CD4-positive, alpha-beta T cell treated with Interferon gamma for 1 hour (primary cell): ENCODE measurements at regions not wholly inside any gene's neighbourhood (a gene's known extent, or its start where the extent isn't known, plus 50 kb on each side); places are given as distances from the start of the nearest gene placed in this dataset.

Source experiments
- DNase-seq: peaks from one replicate; pipeline ENCODE4 v3.0.0-alpha.2; 2020

DNA sequence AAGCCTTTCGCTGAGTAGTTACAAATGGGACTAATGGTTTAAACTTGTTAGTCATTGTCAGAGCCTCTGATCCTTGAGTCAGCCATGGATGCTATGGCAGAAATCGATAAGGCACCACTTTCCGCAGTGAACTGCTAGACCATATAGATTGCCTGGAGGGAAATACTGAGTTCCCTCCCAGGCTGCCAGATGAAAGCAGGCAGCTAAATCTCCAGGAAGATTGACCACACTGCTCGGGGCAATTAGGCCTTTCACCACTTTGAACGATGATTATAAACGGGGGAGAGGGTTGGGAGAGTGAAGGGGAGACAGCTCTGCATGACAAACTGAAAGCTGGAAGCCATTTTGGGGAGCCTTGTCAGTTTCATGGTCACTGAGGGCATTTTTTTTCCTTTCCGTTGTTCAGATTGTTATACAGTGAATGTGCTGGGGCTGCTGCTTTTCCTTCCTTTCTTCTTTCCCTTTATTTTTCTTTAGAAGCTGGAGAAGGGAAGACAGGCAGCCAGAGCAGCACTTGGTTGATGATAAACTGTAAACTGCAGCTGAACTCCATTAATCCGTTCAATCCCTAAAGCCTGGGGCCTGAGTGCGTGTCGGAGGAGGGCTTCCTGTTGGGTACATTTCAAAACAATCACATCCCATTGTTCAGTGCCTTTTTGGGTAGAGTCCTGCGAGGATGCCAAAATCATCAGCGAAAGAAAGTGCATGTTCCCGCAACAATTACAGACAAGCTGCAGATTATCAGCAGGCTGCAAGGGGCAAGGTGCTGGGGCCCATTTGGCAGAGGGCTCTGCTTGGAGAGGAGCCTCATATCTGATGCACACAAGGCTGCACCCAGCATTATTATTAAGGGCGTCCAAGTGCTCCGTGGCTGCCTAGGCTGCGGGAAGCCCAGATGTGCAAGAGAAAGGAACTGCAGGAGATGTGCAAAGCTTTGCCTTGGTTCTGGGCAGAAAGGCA, 308.4 kb downstream of the PSAT1 start:
- no peak for DNase-seq

DNA sequence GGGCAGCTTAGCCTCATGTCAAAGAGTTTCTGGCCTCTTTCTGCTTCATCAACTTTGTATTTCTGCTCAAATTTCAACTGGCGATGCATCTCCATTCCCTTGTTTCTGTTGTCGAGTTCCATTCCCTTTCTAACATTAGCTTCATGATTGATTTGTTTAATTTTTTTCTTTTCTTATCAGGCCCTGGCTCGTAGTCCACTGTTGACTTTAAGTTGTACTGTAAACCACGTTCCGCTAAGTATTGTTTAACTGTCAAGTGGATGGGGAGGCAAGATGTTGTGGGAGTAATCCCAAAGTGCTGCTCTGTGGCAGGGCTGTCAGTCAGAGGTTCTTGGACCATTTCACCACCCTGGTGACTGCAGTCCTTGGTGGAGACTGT, 309.1 kb downstream of the PSAT1 start:
- DNase-seq = no peak

DNA sequence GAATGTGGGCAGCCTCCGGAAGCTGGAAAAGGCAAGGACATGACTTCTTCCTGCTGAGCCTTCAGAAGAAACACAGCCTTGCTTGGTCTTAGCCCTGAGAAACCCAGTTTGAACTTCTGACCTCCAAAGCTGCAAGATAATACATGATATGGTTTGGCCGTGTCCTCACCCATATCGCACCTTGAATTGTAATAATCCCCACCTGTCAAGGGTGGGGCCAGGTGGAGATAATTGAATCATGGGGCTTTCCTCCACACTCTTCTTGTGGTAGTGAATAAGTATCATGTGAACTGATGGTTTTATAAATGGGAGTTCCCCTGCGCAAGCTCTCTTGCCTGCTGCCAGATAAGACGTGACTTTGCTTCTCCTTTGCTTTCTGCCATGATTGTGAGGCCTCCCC, 310.9 kb downstream of the PSAT1 start:
- DNase-seq = no peak

DNA sequence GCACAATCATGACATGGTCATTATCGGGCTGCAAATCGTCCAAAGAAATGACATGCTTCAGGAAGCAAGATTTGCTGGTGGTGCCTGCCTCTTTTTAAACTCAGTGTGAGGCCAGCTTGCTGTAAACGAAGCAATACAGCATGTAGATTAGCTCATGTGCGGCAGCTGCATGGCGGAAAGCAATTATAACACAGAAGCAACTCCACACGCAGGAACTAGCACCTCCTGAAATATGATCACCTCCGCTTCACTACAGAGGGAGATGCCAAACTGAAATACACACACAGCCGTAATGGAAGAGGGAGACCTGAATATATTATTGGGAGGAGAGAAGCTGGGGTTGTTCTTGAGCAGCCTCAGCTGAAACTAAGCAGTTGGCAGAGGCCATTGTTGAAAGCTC, 312.5 kb downstream of the PSAT1 start:
- DNase-seq = no peak

DNA sequence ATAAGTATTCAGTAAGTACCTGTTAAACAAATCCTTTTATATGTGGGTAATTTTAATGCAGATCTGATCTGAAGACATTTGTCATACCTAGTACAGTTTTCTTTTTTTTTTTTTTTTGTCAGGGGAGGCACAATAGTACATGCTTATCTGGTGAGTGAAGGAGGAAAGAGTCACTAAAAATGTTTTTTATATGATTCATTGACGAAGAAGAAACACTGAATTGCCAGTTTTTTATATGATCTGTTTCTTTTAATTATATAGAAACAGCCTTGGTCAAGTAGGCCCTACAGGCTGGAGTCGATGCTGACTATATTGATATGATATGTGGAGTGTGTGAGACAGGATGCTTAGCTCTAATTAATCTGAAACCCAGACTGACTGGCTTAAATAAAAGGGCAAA, 315.2 kb downstream of the PSAT1 start:
- DNase-seq = no peak

- DNase-seq = no peak
Observed at GRCh38 chr9:78613006-78613405, 316.1 kb downstream of the PSAT1 start.

DNA sequence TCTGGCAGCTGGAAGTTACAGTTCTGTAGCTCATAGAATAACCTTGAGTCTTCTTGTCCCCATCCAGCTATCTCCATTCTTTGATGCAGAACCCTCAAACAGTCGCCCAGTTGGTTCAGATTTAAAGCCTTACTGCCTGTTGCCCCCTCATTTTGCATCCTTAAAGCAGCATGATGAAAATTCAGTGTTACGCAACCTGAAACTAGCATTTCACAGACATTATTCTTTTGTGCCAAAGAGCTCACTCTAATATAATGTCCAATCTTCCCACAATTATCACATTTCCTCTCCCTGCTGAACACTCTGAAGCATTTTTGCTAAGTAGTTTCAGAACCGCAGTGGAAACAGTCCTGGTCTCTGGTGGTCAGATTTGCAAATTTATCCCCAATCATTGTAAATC, 318.0 kb downstream of the PSAT1 start:
- DNase-seq = no peak

DNA sequence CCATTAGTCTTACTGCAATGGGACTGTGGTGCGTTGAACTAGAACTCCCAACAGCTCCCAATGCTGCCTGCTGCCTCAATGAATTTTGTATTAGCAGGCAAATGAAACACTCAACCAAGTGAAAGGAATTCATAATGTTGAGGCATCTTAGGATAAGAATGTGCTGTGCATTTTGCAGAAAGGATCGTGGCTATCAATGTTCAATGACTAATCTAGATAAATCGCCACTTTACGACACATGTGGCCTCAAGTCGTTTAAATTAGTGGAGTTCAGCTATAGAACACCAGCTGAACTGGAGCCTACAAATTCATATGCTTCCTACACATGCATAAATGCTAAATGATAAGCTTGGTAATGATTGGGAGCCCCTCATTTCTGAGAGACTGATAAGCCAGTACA, 318.4 kb downstream of the PSAT1 start:
- no peak for DNase-seq

- DNase-seq = no peak
Observed at GRCh38 chr9:78618735-78619134, 321.8 kb downstream of the PSAT1 start.

- no peak for DNase-seq
Observed at GRCh38 chr9:78620303-78620702, 323.4 kb downstream of the PSAT1 start.

- no peak for DNase-seq
Observed at GRCh38 chr9:78620764-78621163, 323.8 kb downstream of the PSAT1 start.

GRCh38 chr9:78622126-78622525, 325.2 kb downstream of the PSAT1 start:
- DNase-seq = no peak

GRCh38 chr9:78626971-78627370, 330.0 kb downstream of the PSAT1 start:
- no peak for DNase-seq

GRCh38 chr9:78630966-78631365, 334.0 kb downstream of the PSAT1 start:
- DNase-seq = no peak

DNA sequence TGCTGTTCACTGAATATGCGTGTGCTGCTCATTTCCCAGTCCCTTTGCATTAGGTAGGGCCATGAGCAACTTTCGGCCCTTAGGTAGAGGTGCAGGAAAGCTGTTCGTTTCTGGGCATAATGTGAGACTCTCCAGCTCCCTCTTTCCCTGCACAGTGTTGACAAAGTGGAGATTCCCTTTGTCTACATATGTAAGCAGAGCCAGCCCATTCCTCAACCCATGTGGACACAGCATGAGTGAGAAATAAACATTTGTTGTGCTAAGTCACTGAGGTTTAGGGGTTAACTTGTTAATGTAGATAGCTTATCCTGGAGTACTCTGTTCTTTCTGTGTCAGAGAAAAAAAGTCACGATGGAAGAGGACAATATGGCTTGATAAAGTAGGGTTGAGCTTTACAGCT, 343.8 kb downstream of the PSAT1 start:
- no peak for DNase-seq

- no peak for DNase-seq
Observed at GRCh38 chr9:78644359-78644758, 347.4 kb downstream of the PSAT1 start.

- DNase-seq = no peak
Observed at GRCh38 chr9:78654324-78654723, 357.4 kb downstream of the PSAT1 start.

DNA sequence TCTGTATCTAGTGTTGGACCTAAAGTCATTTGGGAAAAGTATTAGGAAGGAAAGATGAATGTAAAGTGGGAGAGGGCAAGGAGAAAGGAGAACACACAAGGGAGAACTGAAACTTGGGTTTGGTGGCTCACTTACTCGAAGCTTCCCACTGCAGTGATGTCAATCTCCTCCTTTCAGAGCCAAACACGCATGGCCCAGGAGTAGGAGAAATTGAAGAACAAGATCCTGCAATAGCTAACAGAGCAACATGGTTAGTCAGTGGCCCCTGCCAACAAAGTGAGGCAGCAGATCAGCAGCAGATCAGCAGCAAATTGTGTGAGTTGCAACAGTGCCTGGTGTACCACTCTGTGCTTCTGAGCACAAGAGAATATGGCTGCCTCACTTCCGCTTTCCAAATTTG, 366.4 kb downstream of the PSAT1 start:
- no peak for DNase-seq

- DNase-seq = no peak
Observed at GRCh38 chr9:78664370-78664769, 367.4 kb downstream of the PSAT1 start.

DNA sequence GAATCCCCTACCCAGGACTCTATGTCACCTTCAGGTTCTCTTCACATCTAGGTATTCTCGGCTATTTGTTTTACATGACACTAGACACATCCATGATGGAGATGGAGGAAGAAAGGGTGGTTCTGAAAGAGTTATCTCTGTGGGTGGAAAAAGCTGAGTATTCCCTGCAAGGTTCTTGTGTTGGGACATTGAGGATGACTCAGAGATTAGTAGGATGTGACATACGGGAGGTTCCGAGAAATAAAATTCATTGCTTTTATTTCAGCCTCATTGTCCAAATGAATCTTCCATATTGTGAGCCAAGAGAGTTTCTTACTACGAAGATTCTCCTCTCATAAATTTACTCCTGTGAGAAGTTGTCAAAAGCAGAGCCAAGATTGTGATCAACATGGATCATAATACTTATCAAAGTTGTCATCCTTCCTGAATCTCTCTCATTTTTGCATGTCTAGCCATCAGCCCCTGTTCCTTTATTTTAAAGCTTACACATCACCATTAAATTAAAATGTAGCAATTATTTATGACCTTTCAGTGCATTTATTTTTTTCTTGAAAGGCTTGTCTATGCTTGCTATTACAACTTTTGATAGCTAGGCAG, 370.0 kb downstream of the PSAT1 start:
- no peak for DNase-seq

DNA sequence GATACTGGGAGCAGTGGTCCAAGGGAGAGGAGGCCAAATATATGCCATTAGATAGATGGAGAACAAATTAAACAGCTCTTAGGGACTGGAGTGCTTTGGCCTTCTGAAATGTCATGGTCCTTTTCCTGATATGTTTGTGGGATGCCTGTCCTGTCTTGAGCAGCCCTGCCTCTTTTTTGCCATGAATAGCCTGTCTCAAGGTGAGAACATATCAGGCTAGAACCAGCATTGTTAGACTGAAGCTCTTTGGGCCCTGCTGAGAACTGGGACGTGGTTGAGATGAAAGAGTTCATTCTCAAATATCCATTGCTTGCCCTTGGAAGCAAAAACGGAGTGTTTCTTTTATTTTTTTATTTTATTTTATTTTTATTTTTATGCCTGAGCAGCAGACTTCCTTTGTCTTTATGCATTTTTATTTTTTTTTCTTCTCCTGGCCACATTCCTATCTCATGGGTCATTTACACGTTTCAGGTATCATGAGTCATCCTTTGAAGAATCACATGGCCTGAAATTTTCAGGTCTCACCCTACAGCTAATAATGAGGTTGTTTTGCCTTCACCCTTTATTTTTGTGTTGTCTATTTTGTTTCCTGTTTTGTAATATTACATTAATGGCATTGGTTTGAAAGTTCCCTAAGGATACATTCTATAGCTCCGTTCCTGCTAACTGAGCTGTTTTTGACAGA, 371.4 kb downstream of the PSAT1 start:
- no peak for DNase-seq

- no peak for DNase-seq
Observed at GRCh38 chr9:78669591-78669990, 372.7 kb downstream of the PSAT1 start.

- DNase-seq = no peak
Observed at GRCh38 chr9:78671785-78672184, 374.9 kb downstream of the PSAT1 start.

- no peak for DNase-seq
Observed at GRCh38 chr9:78674874-78675273, 377.9 kb downstream of the PSAT1 start.
